PFSK-1 (cell line): ENCODE measurements at regions not wholly inside any gene's neighbourhood (a gene's known extent, or its start where the extent isn't known, plus 50 kb on each side); places are given as distances from the start of the nearest gene placed in this dataset.

Experiments used
- FOXP2 ChIP-seq: optimal IDR thresholded peaks from 2 replicates; pipeline ENCODE3; 2011; ENCODE audit warnings: borderline replicate concordance, control low read depth, inconsistent platforms; ENCODE audit not compliant: insufficient read depth; ENCODE audit errors: extremely low read length, extremely low read depth
- POLR2AphosphoS5 ChIP-seq: IDR thresholded peaks from 2 replicates; pipeline ENCODE4 v1.6.1; 2012; ENCODE audit warnings: low read depth, mild to moderate bottlenecking, control low read depth, low read length, moderate library complexity
- REST ChIP-seq, 2 experiments: IDR thresholded peaks; 2 replicates each; pipeline versions ENCODE4 v1.6.1 to v1.8.0; 2011 to 2012; ENCODE audit warnings: low read depth in 2 of 2, low read length in 2 of 2, control low read depth in 1 of 2, inconsistent platforms in 1 of 2, mild to moderate bottlenecking in 1 of 2, moderate library complexity in 1 of 2; ENCODE audit not compliant: insufficient read depth in 1 of 2
- SIN3A ChIP-seq: IDR thresholded peaks from 2 replicates; pipeline ENCODE4 v1.6.1; 2012; ENCODE audit warnings: mild to moderate bottlenecking, low read length, moderate library complexity, borderline replicate concordance; ENCODE audit not compliant: insufficient read depth
- TAF1 ChIP-seq: IDR thresholded peaks from 2 replicates; pipeline ENCODE4 v1.6.1; 2012; ENCODE audit warnings: low read length, control low read depth, borderline replicate concordance; ENCODE audit not compliant: insufficient read depth

- TF ChIP-seq REST (IDR thresholded peaks at IDR 0.05; ENCODE audit: insufficient read depth in 1 of 2, low read depth in 2 of 2, low read length in 2 of 2), result no peak
- TF ChIP-seq FOXP2, result no peak
- no peak for TF ChIP-seq POLR2AphosphoS5
- TF ChIP-seq SIN3A, result no peak
- TF ChIP-seq TAF1, result no peak
These were observed 237.3 kb downstream of the PDCD6IP start for GRCh38 chr3:34035775-34036174.

GRCh38 chr3:34037260-34037659, 238.8 kb downstream of the PDCD6IP start:
- TF ChIP-seq TAF1 (no peak), SIN3A (no peak), FOXP2 (no peak), POLR2AphosphoS5 (no peak), REST (IDR thresholded peaks at IDR 0.05; ENCODE audit: insufficient read depth in 1 of 2, low read depth in 2 of 2, low read length in 2 of 2) (no peak)

- TF ChIP-seq TAF1 (no peak), SIN3A (no peak), REST (IDR thresholded peaks at IDR 0.05; ENCODE audit: insufficient read depth in 1 of 2, low read depth in 2 of 2, low read length in 2 of 2) (no peak), FOXP2 (no peak), POLR2AphosphoS5 (no peak)
These were observed 239.7 kb downstream of the PDCD6IP start for GRCh38 chr3:34038131-34038530.

- no peak for TF ChIP-seq POLR2AphosphoS5
- TF ChIP-seq FOXP2, result no peak
- TF ChIP-seq SIN3A, result no peak
- no peak for TF ChIP-seq TAF1
- no peak for TF ChIP-seq REST (IDR thresholded peaks at IDR 0.05; ENCODE audit: insufficient read depth in 1 of 2, low read depth in 2 of 2, low read length in 2 of 2)
These were observed 247.7 kb downstream of the PDCD6IP start for GRCh38 chr3:34046154-34046553.

- no peak for TF ChIP-seq TAF1
These were observed 255.2 kb downstream of the PDCD6IP start for GRCh38 chr3:34053626-34054025.
